Testis (tissue), 2 donors: ENCODE measurements at regions not wholly inside any gene's neighbourhood (a gene's known extent, or its start where the extent isn't known, plus 50 kb on each side); places are given as distances from the start of the nearest gene placed in this dataset.

ENCODE experiments used
- DNase-seq: peaks from one replicate; pipeline ENCODE4 v3.0.0-alpha.2; 2019
- H3K27ac ChIP-seq, 2 donors: fragments of 200-600 bp; sonication (generic); one replicate each; pipeline ENCODE4 v1.5.1; 2019
- H3K27me3 ChIP-seq: fragments of 200-600 bp; sonication (generic); one replicate; pipeline ENCODE4 v1.5.1; 2019
- H3K36me3 ChIP-seq: fragments of 200-600 bp; sonication (generic); one replicate; pipeline ENCODE4 v1.5.1; 2017; ENCODE audit warnings: low read depth; ENCODE audit errors: missing control alignments
- H3K4me1 ChIP-seq: fragments of 200-600 bp; sonication (generic); one replicate; pipeline ENCODE4 v1.5.1; 2019
- H3K4me3 ChIP-seq, 2 donors: fragments of 200-600 bp; sonication (generic); one replicate each; pipeline ENCODE4 v1.5.1; 2017 to 2019
- H3K9me3 ChIP-seq: fragments of 200-600 bp; sonication (generic); one replicate; pipeline ENCODE4 v1.5.1; 2017
- POLR2A ChIP-seq: fragments of 450-650 bp; IDR thresholded peaks from one replicate; pipeline ENCODE4 v1.6.1; 2017; ENCODE audit warnings: antibody characterized with exemption, mild to moderate bottlenecking, moderate library complexity
- WGBS, 2 donors: methylation state at CpG; one replicate each; pipeline ENCODE4 v1.1.5; 2018; 5-methylcytosine and 5-hydroxymethylcytosine counted together
- intact Hi-C: fragments of 100-400 bp; cut with DNase I; formaldehyde crosslinking; loops from one replicate; pipeline ENCODE4 v1.15.1; 2023; ENCODE audit warnings: low total_unique reads
- TF ChIP-seq, protein P1 (sequence below), 3 experiments: fragments of 450-650 bp in 2 of 3; fragments of 200-600 bp in 1 of 3; sonication (generic) in 1 of 3; IDR thresholded peaks; one replicate each; pipeline ENCODE4 v1.5.1; 2016 to 2019; ENCODE audit warnings: antibody characterized with exemption in 3 of 3, mild to moderate bottlenecking in 2 of 3, moderate library complexity in 1 of 3

- intact Hi-C loops = no loop called here
- no peak for DNase-seq
- TF ChIP-seq, protein P1, sequence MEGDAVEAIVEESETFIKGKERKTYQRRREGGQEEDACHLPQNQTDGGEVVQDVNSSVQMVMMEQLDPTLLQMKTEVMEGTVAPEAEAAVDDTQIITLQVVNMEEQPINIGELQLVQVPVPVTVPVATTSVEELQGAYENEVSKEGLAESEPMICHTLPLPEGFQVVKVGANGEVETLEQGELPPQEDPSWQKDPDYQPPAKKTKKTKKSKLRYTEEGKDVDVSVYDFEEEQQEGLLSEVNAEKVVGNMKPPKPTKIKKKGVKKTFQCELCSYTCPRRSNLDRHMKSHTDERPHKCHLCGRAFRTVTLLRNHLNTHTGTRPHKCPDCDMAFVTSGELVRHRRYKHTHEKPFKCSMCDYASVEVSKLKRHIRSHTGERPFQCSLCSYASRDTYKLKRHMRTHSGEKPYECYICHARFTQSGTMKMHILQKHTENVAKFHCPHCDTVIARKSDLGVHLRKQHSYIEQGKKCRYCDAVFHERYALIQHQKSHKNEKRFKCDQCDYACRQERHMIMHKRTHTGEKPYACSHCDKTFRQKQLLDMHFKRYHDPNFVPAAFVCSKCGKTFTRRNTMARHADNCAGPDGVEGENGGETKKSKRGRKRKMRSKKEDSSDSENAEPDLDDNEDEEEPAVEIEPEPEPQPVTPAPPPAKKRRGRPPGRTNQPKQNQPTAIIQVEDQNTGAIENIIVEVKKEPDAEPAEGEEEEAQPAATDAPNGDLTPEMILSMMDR (IDR thresholded peaks at IDR 0.05) = no peak
- TF ChIP-seq POLR2A = no peak
- Histone ChIP-seq H3K9me3 (no peaks in the 10 kb centered on the region), H3K4me1 (no peaks in the 10 kb centered on the region), H3K36me3 (no peaks in the 10 kb centered on the region), H3K4me3 (no peak overlapping the region), H3K27ac (no peak overlapping the region), H3K27me3 (no peaks in the 10 kb centered on the region)
- 65 to 77% methylated on average over 5 of the region's 5 CpGs for WGBS, 2 donors
Measured at GRCh38 chr16:8397223-8397622, 193.1 kb downstream of the TMEM114 start.

DNA sequence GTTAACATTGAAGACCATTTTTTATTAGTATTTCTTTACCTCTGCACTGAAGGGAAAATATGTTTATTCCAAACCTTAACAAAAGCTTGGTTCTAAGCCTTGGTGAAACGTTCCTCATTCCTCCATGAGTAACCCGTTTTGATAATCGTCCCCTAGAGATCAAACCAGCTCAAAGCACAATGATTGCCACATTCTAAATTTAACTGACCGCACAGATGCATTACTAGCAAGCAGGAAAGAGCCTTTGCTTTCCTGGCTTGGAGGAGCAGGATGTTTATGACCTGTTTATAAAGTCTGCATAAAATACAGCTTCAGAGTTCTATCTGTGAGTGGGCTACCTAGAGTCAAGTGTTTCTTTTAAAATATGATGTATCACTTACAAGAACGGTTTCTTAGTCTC lies 193.8 kb downstream of the TMEM114 start:
- Histone ChIP-seq H3K9me3 (no peaks in the 10 kb centered on the region), H3K4me3 (no peak overlapping the region), H3K4me1 (no peaks in the 10 kb centered on the region), H3K27me3 (no peaks in the 10 kb centered on the region), H3K36me3 (no peaks in the 10 kb centered on the region), H3K27ac (no peak overlapping the region)
- intact Hi-C loops = no loop called here
- DNase-seq = no peak
- 55 to 80% methylated on average over 5 of the region's 5 CpGs for WGBS, 2 donors
- no peak for TF ChIP-seq POLR2A
- TF ChIP-seq, protein P1 (IDR thresholded peaks at IDR 0.05) = no peak

- no peak for DNase-seq
- Histone ChIP-seq H3K9me3 (no peaks in the 10 kb centered on the region), H3K4me1 (no peaks in the 10 kb centered on the region), H3K36me3 (no peaks in the 10 kb centered on the region), H3K4me3 (no peak overlapping the region), H3K27ac (no peak overlapping the region), H3K27me3 (no peaks in the 10 kb centered on the region)
- intact Hi-C loops = no loop called here
- TF ChIP-seq, protein P1 (IDR thresholded peaks at IDR 0.05) = no peak
- no peak for TF ChIP-seq POLR2A
- 67 to 69% methylated on average over 3 of the region's 3 CpGs for WGBS, 2 donors
Measured at GRCh38 chr16:8391257-8391656, 199.1 kb downstream of the TMEM114 start.

GRCh38 chr16:8388684-8389083 lies 201.6 kb downstream of the TMEM114 start:
- Histone ChIP-seq H3K27ac (no peak overlapping the region), H3K4me1 (no peaks in the 10 kb centered on the region), H3K4me3 (no peak overlapping the region), H3K9me3 (no peaks in the 10 kb centered on the region), H3K27me3 (no peaks in the 10 kb centered on the region), H3K36me3 (no peaks in the 10 kb centered on the region)
- intact Hi-C loops = no loop called here
- DNase-seq = peak; percentile 18
- 45 to 58% methylated on average over 3 of the region's 3 CpGs for WGBS, 2 donors
- TF ChIP-seq POLR2A = no peak
- TF ChIP-seq, protein P1 (IDR thresholded peaks at IDR 0.05) = no peak

- no peak for TF ChIP-seq POLR2A
- TF ChIP-seq, protein P1 (IDR thresholded peaks at IDR 0.05) = no peak
- 39 to 44% methylated on average over 9 of the region's 9 CpGs for WGBS, 2 donors
- H3K27me3 ChIP-seq = no peaks in the 10 kb centered on the region
Measured at GRCh38 chr16:8381814-8382213, 208.5 kb downstream of the TMEM114 start.

More at GRCh38 chr16:8381814-8382213, 208.5 kb downstream of the TMEM114 start:
- intact Hi-C loops = no loop called here
- Histone ChIP-seq H3K4me3 (no peak overlapping the region), H3K9me3 (no peaks in the 10 kb centered on the region), H3K4me1 (no peaks in the 10 kb centered on the region), H3K27ac (no peak overlapping the region), H3K36me3 (no peaks in the 10 kb centered on the region)
- DNase-seq = no peak
